HAP-1 (cell line): ENCODE measurements at regions not wholly inside any gene's neighbourhood (a gene's known extent, or its start where the extent isn't known, plus 50 kb on each side); places are given as distances from the start of the nearest gene placed in this dataset.

ENCODE experiments used
- DNase-seq, 2 experiments: peaks; one replicate each; pipeline ENCODE4 v3.0.0-alpha.2; 2016 to 2020; ENCODE audit warnings: low spot score in 2 of 2
- H3K27me3 ChIP-seq: fragments of 250-450 bp; sonication (Bioruptor Pico); 2 replicates; pipeline ENCODE4 v1.5.1; 2020; ENCODE audit warnings: low read depth, mild to moderate bottlenecking, moderate library complexity
- H3K36me3 ChIP-seq: fragments of 250-450 bp; sonication (Bioruptor Pico); replicated peaks from 2 replicates; pipeline ENCODE4 v1.5.1; 2020; ENCODE audit warnings: mild to moderate bottlenecking
- H3K4me1 ChIP-seq: fragments of 250-450 bp; sonication (Bioruptor Pico); 2 replicates; pipeline ENCODE4 v1.5.1; 2020; ENCODE audit warnings: mild to moderate bottlenecking
- H3K4me3 ChIP-seq: fragments of 250-450 bp; sonication (Bioruptor Pico); 2 replicates; pipeline ENCODE4 v1.5.1; 2020; ENCODE audit warnings: mild to moderate bottlenecking, moderate library complexity
- H3K9me3 ChIP-seq: fragments of 250-450 bp; sonication (Bioruptor Pico); 2 replicates; pipeline ENCODE4 v1.5.1; 2020; ENCODE audit warnings: mild to moderate bottlenecking, moderate library complexity
- in situ Hi-C: fragments of 300-500 bp; cut with MboI; formaldehyde crosslinking; loops from 3 replicates; pipeline ENCODE4 v1.14.3; 2020; ENCODE audit warnings: low sequenced_read_pairs, inconsistent platforms, mixed read lengths

- no peaks in the 10 kb centered on the region; the same call in 1 of the 2 replicates for H3K4me1 ChIP-seq
- no peaks in the 10 kb centered on the region for H3K9me3 ChIP-seq
- no peaks in the 10 kb centered on the region for H3K27me3 ChIP-seq
- no peaks in the 10 kb centered on the region for H3K36me3 ChIP-seq
- in situ Hi-C loops, result no loop called here
- no peak for DNase-seq
- H3K4me3 ChIP-seq, result no peak overlapping the region
These were observed 75.4 kb upstream of the PACRGL start for GRCh38 chr4:20624793-20625374.

GRCh38 chr4:20625426-20625825, 74.8 kb upstream of the PACRGL start:
- Histone ChIP-seq H3K9me3 (no peaks in the 10 kb centered on the region), H3K4me1 (no peaks in the 10 kb centered on the region; the same call in 1 of the 2 replicates), H3K4me3 (no peak overlapping the region), H3K27me3 (no peaks in the 10 kb centered on the region), H3K36me3 (no peaks in the 10 kb centered on the region)
- no peak for DNase-seq
- in situ Hi-C loops, result no loop called here

- no peak for DNase-seq
- Histone ChIP-seq H3K36me3 (no peaks in the 10 kb centered on the region), H3K4me3 (no peak overlapping the region), H3K4me1 (no peaks in the 10 kb centered on the region; the same call in 1 of the 2 replicates), H3K27me3 (no peaks in the 10 kb centered on the region), H3K9me3 (no peaks in the 10 kb centered on the region)
- in situ Hi-C loops, result no loop called here
These were observed 73.8 kb upstream of the PACRGL start for GRCh38 chr4:20626326-20627005.

- H3K9me3 ChIP-seq, result no peaks in the 10 kb centered on the region
- H3K4me1 ChIP-seq, result no peaks in the 10 kb centered on the region; the same call in 1 of the 2 replicates
- no peak overlapping the region for H3K4me3 ChIP-seq
- no peaks in the 10 kb centered on the region for H3K27me3 ChIP-seq
- no peak for DNase-seq
- H3K36me3 ChIP-seq, result no peaks in the 10 kb centered on the region
- in situ Hi-C loops, result no loop called here
These were observed 72.4 kb upstream of the PACRGL start for GRCh38 chr4:20627866-20628265.

- Histone ChIP-seq H3K4me3 (no peak overlapping the region), H3K27me3 (no peaks in the 10 kb centered on the region), H3K36me3 (no peaks in the 10 kb centered on the region), H3K9me3 (no peaks in the 10 kb centered on the region), H3K4me1 (no peaks in the 10 kb centered on the region; the same call in 1 of the 2 replicates)
- in situ Hi-C loops, result no loop called here
- no peak for DNase-seq
These were observed 70.8 kb upstream of the PACRGL start for GRCh38 chr4:20629186-20630106.

- Histone ChIP-seq H3K9me3 (no peaks in the 10 kb centered on the region), H3K4me3 (no peak overlapping the region), H3K27me3 (no peaks in the 10 kb centered on the region), H3K36me3 (no peaks in the 10 kb centered on the region), H3K4me1 (no peaks in the 10 kb centered on the region)
- no peak for DNase-seq
- in situ Hi-C loops, result no loop called here
These were observed 61.4 kb upstream of the PACRGL start for GRCh38 chr4:20638825-20639224.

GRCh38 chr4:20639346-20639745, 60.9 kb upstream of the PACRGL start:
- in situ Hi-C loops, result no loop called here
- Histone ChIP-seq H3K36me3 (no peaks in the 10 kb centered on the region), H3K27me3 (no peaks in the 10 kb centered on the region), H3K9me3 (no peaks in the 10 kb centered on the region), H3K4me3 (no peak overlapping the region), H3K4me1 (no peaks in the 10 kb centered on the region)
- DNase-seq, result no peak

- no peaks in the 10 kb centered on the region for H3K4me1 ChIP-seq
- in situ Hi-C loops, result no loop called here
- no peaks in the 10 kb centered on the region for H3K9me3 ChIP-seq
- no peak for DNase-seq
- H3K4me3 ChIP-seq, result no peak overlapping the region
- no peaks in the 10 kb centered on the region for H3K36me3 ChIP-seq
- no peaks in the 10 kb centered on the region for H3K27me3 ChIP-seq
These were observed 59.3 kb upstream of the PACRGL start for GRCh38 chr4:20640989-20641388.

- Histone ChIP-seq H3K4me1 (no peaks in the 10 kb centered on the region), H3K4me3 (no peak overlapping the region), H3K9me3 (no peaks in the 10 kb centered on the region), H3K36me3 (no peaks in the 10 kb centered on the region), H3K27me3 (no peaks in the 10 kb centered on the region)
- DNase-seq, result no peak
- in situ Hi-C loops, result no loop called here
These were observed 58.3 kb upstream of the PACRGL start for GRCh38 chr4:20641976-20642375.

GRCh38 chr4:20643631-20644030, 56.6 kb upstream of the PACRGL start:
- in situ Hi-C loops, result no loop called here
- no peak for DNase-seq
- Histone ChIP-seq H3K4me3 (no peak overlapping the region), H3K9me3 (no peaks in the 10 kb centered on the region), H3K36me3 (no peaks in the 10 kb centered on the region), H3K4me1 (no peaks in the 10 kb centered on the region), H3K27me3 (no peaks in the 10 kb centered on the region)

- no peak for DNase-seq
- H3K27me3 ChIP-seq, result no peaks in the 10 kb centered on the region
- H3K4me1 ChIP-seq, result no peaks in the 10 kb centered on the region
- H3K36me3 ChIP-seq, result no peaks in the 10 kb centered on the region
- H3K9me3 ChIP-seq, result no peaks in the 10 kb centered on the region
- no peak overlapping the region for H3K4me3 ChIP-seq
- in situ Hi-C loops, result no loop called here
These were observed 55.0 kb upstream of the PACRGL start for GRCh38 chr4:20645236-20645635.

GRCh38 chr4:20646287-20646686, 54.0 kb upstream of the PACRGL start:
- Histone ChIP-seq H3K27me3 (no peaks in the 10 kb centered on the region), H3K4me1 (no peaks in the 10 kb centered on the region), H3K9me3 (0 out of 2 replicates have a peak, but pooled peaks cover under 1% of the 10 kb centered on the region), H3K4me3 (no peak overlapping the region), H3K36me3 (no peaks in the 10 kb centered on the region)
- in situ Hi-C loops, result no loop called here
- DNase-seq, result no peak
